A673 (cell line): ENCODE measurements at regions not wholly inside any gene's neighbourhood (a gene's known extent, or its start where the extent isn't known, plus 50 kb on each side); places are given as distances from the start of the nearest gene placed in this dataset.

Experiments
- EZH2 ChIP-seq: fragments of 200-600 bp; sonication (generic); IDR thresholded peaks from 2 replicates; pipeline ENCODE4 v1.6.1; 2017; ENCODE audit warnings: borderline replicate concordance, low read depth, mild to moderate bottlenecking, mixed read lengths, antibody characterized with exemption, low read length; ENCODE audit not compliant: poor library complexity, severe bottlenecking
- TF ChIP-seq, protein P1 (sequence below): fragments of 300-800, 200-600 bp; sonication (generic); conservative IDR thresholded peaks from 2 replicates; pipeline ENCODE4 v1.5.1; 2017; ENCODE audit warnings: low read depth, mild to moderate bottlenecking, antibody characterized with exemption, low read length, moderate library complexity, mixed read lengths

- no peak for TF ChIP-seq EZH2
- TF ChIP-seq, protein P1, sequence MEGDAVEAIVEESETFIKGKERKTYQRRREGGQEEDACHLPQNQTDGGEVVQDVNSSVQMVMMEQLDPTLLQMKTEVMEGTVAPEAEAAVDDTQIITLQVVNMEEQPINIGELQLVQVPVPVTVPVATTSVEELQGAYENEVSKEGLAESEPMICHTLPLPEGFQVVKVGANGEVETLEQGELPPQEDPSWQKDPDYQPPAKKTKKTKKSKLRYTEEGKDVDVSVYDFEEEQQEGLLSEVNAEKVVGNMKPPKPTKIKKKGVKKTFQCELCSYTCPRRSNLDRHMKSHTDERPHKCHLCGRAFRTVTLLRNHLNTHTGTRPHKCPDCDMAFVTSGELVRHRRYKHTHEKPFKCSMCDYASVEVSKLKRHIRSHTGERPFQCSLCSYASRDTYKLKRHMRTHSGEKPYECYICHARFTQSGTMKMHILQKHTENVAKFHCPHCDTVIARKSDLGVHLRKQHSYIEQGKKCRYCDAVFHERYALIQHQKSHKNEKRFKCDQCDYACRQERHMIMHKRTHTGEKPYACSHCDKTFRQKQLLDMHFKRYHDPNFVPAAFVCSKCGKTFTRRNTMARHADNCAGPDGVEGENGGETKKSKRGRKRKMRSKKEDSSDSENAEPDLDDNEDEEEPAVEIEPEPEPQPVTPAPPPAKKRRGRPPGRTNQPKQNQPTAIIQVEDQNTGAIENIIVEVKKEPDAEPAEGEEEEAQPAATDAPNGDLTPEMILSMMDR: no peak
Measured at GRCh38 chr10:70998086-70998485, 109.7 kb upstream of the PCBD1 start.
